Adrenal gland (tissue), 5 donors: ENCODE measurements at regions not wholly inside any gene's neighbourhood (a gene's known extent, or its start where the extent isn't known, plus 50 kb on each side); places are given as distances from the start of the nearest gene placed in this dataset.

Source experiments
- POLR2A ChIP-seq, 2 donors: fragments of 450-650 bp; IDR thresholded peaks; one replicate each; pipeline ENCODE4 v1.6.1; 2017; ENCODE audit warnings: antibody characterized with exemption in 2 of 2, mild to moderate bottlenecking in 2 of 2, moderate library complexity in 1 of 2
- TF ChIP-seq, protein P1 (sequence below), 6 experiments: fragments of 450-650 bp in 4 of 6; fragments of 200-600 bp in 2 of 6; sonication (generic) in 1 of 6; IDR thresholded peaks; 1 replicate in 5 of 6; 2 replicates in 1 of 6; pipeline versions ENCODE4 v1.5.1 to v1.8.0; 2016 to 2021; ENCODE audit warnings: antibody characterized with exemption in 6 of 6, mild to moderate bottlenecking in 2 of 6, moderate library complexity in 1 of 6
- donor health status: DM: no; HTN: no; CAD: no.

DNA sequence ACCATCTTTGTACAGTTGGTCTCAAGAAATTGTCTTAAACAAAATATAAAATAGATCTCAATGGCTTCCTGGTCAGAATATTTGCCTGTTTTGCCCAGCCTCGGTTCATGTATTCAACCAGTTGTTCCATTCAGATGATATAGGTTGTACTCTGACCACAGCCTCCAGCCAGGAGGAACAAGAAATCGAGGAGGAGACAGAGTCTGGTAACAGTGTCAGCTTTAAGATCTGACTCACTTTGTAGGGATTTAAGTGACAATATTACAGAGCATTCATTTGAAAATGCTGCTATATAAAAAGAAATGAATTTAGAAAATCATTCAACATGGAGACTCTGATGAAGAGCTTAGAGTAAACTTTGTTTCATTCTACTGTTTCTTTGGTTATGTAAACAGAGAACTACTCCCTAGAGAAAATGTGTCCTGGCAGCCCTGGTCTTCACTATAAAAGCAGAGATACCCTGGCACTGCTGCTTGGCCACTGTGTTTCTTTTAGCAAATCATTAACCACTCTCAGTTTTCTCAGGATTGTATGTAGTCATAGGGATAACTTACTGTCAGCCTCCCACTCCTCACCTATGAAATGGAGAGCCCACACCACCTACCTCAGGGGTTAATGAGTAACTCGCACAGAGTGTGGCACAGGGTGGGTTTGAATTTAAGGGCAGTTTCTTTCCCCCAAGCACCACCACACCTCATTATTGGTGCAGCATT is 53.5 kb downstream of the PAGE2 start:
- TF ChIP-seq, protein P1, sequence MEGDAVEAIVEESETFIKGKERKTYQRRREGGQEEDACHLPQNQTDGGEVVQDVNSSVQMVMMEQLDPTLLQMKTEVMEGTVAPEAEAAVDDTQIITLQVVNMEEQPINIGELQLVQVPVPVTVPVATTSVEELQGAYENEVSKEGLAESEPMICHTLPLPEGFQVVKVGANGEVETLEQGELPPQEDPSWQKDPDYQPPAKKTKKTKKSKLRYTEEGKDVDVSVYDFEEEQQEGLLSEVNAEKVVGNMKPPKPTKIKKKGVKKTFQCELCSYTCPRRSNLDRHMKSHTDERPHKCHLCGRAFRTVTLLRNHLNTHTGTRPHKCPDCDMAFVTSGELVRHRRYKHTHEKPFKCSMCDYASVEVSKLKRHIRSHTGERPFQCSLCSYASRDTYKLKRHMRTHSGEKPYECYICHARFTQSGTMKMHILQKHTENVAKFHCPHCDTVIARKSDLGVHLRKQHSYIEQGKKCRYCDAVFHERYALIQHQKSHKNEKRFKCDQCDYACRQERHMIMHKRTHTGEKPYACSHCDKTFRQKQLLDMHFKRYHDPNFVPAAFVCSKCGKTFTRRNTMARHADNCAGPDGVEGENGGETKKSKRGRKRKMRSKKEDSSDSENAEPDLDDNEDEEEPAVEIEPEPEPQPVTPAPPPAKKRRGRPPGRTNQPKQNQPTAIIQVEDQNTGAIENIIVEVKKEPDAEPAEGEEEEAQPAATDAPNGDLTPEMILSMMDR (IDR thresholded peaks at IDR 0.05): no peak
- no peak for TF ChIP-seq POLR2A (IDR thresholded peaks at IDR 0.05)
